ENCODE measurements at regions not wholly inside any gene's neighbourhood (a gene's known extent, or its start where the extent isn't known, plus 50 kb on each side); places are given as distances from the start of the nearest gene placed in this dataset.

DNA sequence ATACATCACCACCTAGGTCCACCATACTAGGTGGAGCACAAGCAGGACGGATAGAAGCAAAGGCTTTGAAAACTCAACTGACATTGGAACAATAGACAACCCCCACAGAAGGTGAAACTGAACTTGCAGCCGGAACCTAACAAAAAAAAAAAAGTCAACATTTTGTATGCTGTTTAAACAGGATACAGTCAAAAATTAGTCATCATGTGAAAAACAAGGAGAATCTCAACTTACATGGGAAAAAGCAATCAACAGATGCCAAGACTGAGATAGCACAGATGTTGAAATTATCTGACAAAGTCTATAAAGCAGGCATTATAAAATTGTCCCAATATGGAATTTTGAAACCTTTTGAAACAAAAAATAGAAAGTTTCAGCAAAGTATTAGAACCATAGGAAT, 123.8 kb downstream of the RAB38 start:
- TF ChIP-seq, protein P1, sequence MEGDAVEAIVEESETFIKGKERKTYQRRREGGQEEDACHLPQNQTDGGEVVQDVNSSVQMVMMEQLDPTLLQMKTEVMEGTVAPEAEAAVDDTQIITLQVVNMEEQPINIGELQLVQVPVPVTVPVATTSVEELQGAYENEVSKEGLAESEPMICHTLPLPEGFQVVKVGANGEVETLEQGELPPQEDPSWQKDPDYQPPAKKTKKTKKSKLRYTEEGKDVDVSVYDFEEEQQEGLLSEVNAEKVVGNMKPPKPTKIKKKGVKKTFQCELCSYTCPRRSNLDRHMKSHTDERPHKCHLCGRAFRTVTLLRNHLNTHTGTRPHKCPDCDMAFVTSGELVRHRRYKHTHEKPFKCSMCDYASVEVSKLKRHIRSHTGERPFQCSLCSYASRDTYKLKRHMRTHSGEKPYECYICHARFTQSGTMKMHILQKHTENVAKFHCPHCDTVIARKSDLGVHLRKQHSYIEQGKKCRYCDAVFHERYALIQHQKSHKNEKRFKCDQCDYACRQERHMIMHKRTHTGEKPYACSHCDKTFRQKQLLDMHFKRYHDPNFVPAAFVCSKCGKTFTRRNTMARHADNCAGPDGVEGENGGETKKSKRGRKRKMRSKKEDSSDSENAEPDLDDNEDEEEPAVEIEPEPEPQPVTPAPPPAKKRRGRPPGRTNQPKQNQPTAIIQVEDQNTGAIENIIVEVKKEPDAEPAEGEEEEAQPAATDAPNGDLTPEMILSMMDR (IDR thresholded peaks at IDR 0.05; ENCODE audit: low read length) = no peak
- no peak for TF ChIP-seq EZH2phosphoT487 (IDR thresholded peaks at IDR 0.05; ENCODE audit: low read length)

Data from MM.1S (cell line).